Muscle layer of colon (tissue), 2 donors: ENCODE measurements at regions not wholly inside any gene's neighbourhood (a gene's known extent, or its start where the extent isn't known, plus 50 kb on each side); places are given as distances from the start of the nearest gene placed in this dataset.
"Not testable (repeated sequence)": the region's sequence is repeated elsewhere in the genome, so short reads cannot be mapped to it uniquely, and the experiment has no call there.

Experiments used
- H3K27ac ChIP-seq: one replicate; pipeline ENCODE4 v1.7.0; 2013; ENCODE audit warnings: low read depth, mild to moderate bottlenecking, low read length, moderate library complexity
- H3K27me3 ChIP-seq, 2 donors: one replicate each; pipeline ENCODE4 v1.7.0; 2013; ENCODE audit warnings: low read length in 2 of 2, mild to moderate bottlenecking in 2 of 2; ENCODE audit not compliant: insufficient read depth in 2 of 2, control insufficient read depth in 1 of 2
- H3K36me3 ChIP-seq: one replicate; pipeline ENCODE4 v1.7.0; 2013; ENCODE audit warnings: mild to moderate bottlenecking, low read length; ENCODE audit not compliant: insufficient read depth
- H3K4me1 ChIP-seq: one replicate; pipeline ENCODE4 v1.7.0; 2013; ENCODE audit warnings: mild to moderate bottlenecking, low read length; ENCODE audit not compliant: insufficient read depth
- H3K4me3 ChIP-seq, 2 donors: one replicate each; pipeline ENCODE4 v1.7.0; 2013; ENCODE audit warnings: low read length in 2 of 2, low read depth in 1 of 2, mild to moderate bottlenecking in 1 of 2, moderate library complexity in 1 of 2
- H3K9ac ChIP-seq: one replicate; pipeline ENCODE4 v1.7.0; 2013; ENCODE audit warnings: low read length
- H3K9me3 ChIP-seq: one replicate; pipeline ENCODE4 v1.7.0; 2013; ENCODE audit warnings: mild to moderate bottlenecking, low read length
- donor health status: abdominal sarcoma.
- donor health status: Adenocarcinoma of cecum.

- H3K4me1 ChIP-seq = no peaks in the 10 kb centered on the region
- no peak overlapping the region for H3K9ac ChIP-seq
- no peak overlapping the region for H3K4me3 ChIP-seq
- no peaks in the 10 kb centered on the region for H3K36me3 ChIP-seq
- H3K27ac ChIP-seq = no peak overlapping the region
- no peaks in the 10 kb centered on the region for H3K27me3 ChIP-seq
- H3K9me3 ChIP-seq = no peaks in the 10 kb centered on the region
These were observed 209.4 kb downstream of the FZD1 start for GRCh38 chr7:91473619-91474018.

DNA sequence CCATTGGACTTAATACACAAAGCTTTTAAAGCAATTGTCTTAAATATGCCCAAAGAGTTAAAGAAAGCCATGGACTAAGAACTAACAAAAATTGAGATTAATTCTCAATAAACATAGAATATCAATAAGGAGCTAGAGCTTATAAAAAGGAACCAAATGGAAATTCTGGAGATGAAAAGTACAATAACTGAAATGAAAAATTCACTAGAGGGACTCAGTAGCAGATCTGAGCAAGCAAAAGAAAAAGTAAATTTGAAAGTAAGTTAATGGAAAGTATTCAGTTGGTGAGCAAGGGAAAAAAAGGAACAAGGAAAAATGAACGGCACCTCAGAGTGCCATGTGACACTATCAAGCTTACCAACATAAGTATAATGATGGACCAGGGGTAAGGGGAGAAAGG lies 209.8 kb downstream of the FZD1 start:
- Histone ChIP-seq H3K9ac (no peak overlapping the region), H3K36me3 (no peaks in the 10 kb centered on the region), H3K27me3 (no peaks in the 10 kb centered on the region), H3K27ac (no peak overlapping the region), H3K4me1 (no peaks in the 10 kb centered on the region), H3K4me3 (no peak overlapping the region), H3K9me3 (no peaks in the 10 kb centered on the region)

DNA sequence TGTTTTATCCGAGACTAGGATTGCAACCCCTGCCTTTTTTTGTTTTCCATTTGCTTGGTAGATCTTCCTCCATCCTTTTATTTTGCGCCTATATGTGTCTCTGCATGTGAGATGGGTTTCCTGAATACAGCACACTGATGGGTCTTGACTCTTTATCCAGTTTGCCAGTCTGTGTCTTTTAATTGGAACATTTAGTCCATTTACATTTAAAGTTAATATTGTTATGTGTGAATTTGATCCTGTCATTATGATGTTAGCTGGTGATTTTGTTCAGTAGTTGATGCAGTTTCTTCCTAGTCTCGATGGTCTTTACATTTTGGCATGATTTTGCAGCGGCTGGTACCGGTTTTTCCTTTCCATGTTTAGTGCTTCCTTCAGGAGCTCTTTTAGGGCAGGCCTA lies 216.2 kb downstream of the FZD1 start:
- not testable (repeated sequence) for H3K9me3 ChIP-seq, H3K27me3 ChIP-seq, H3K27ac ChIP-seq, H3K4me1 ChIP-seq, H3K4me3 ChIP-seq, H3K36me3 ChIP-seq, H3K9ac ChIP-seq

DNA sequence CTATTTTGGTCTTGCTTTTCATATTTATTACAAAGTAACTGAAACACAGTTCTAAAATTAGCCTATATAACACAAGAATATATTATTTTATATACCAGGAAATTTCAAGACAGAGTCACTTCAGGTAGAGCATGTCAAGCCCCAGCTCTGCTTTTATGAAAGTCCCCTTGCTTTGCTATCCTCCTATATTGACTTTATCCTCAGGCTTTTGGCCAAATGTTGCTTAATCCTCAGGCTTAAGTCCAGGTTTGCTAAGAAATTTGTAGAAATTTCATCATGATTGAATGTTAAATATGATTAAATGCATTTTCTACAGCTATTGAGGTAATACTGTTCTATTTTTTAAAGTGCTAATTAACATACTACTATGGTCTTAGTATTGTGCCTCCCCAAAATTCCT lies 227.6 kb downstream of the FZD1 start:
- no peaks in the 10 kb centered on the region for H3K9me3 ChIP-seq
- no peak overlapping the region for H3K9ac ChIP-seq
- H3K4me3 ChIP-seq = no peak overlapping the region
- no peaks in the 10 kb centered on the region for H3K36me3 ChIP-seq
- H3K4me1 ChIP-seq = no peaks in the 10 kb centered on the region
- H3K27me3 ChIP-seq = no peaks in the 10 kb centered on the region
- no peak overlapping the region for H3K27ac ChIP-seq

DNA sequence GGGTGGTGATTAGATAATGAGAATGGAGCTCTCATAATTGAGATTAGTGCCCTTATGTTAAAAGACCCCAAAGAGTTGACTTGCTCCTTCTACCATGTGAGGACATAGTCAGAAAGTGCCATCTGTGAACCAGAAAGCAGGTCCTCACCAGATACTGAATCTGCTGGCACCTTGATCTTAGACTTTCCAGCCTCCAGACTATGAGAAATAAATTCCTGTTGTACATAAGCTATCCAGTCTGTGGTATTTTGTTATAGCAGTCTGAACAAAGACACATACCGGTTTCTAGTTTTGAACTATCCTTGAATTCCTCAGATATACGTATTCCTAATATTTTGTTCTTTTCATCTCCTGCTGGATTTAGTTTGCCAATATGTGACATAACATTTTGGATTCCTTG lies 228.1 kb downstream of the FZD1 start:
- Histone ChIP-seq H3K9ac (no peak overlapping the region), H3K4me1 (no peaks in the 10 kb centered on the region), H3K36me3 (no peaks in the 10 kb centered on the region), H3K4me3 (no peak overlapping the region), H3K27me3 (no peaks in the 10 kb centered on the region), H3K27ac (no peak overlapping the region), H3K9me3 (no peaks in the 10 kb centered on the region)

GRCh38 chr7:91492773-91493172 lies 228.5 kb downstream of the FZD1 start:
- Histone ChIP-seq H3K36me3 (no peaks in the 10 kb centered on the region), H3K27me3 (no peaks in the 10 kb centered on the region), H3K4me3 (no peak overlapping the region), H3K9ac (no peak overlapping the region), H3K9me3 (no peaks in the 10 kb centered on the region), H3K27ac (no peak overlapping the region), H3K4me1 (no peaks in the 10 kb centered on the region)

DNA sequence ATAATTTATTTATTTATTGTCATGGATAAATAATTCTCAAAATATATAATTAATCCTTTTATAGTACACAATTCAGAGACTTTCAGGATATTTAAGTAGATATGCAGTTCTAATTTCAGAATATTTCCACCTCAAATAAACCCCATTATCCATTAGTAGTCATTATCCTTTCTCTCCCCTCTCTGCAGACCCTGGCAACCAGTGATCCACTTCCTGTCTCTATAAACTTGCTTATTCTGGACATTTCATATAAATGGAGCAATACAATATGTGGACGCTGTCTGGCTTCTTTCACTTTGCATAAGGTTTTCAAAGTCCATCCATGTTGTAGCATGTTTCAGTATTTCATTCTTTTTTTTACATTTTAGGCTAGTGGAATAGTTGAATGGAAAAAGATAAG lies 230.2 kb downstream of the FZD1 start:
- Histone ChIP-seq H3K36me3 (no peaks in the 10 kb centered on the region), H3K9me3 (no peaks in the 10 kb centered on the region), H3K27ac (no peak overlapping the region), H3K27me3 (no peaks in the 10 kb centered on the region), H3K9ac (no peak overlapping the region), H3K4me3 (no peak overlapping the region), H3K4me1 (no peaks in the 10 kb centered on the region)

GRCh38 chr7:91496251-91496820 lies 232.1 kb downstream of the FZD1 start:
- no peaks in the 10 kb centered on the region for H3K36me3 ChIP-seq
- no peaks in the 10 kb centered on the region for H3K4me1 ChIP-seq
- H3K4me3 ChIP-seq = no peak overlapping the region
- H3K27ac ChIP-seq = no peak overlapping the region
- no peaks in the 10 kb centered on the region for H3K9me3 ChIP-seq
- no peak overlapping the region for H3K9ac ChIP-seq
- H3K27me3 ChIP-seq = no peaks in the 10 kb centered on the region

GRCh38 chr7:91497277-91497676 lies 233.0 kb downstream of the FZD1 start:
- H3K27ac ChIP-seq, H3K9me3 ChIP-seq, H3K9ac ChIP-seq, H3K4me1 ChIP-seq, H3K4me3 ChIP-seq, H3K27me3 ChIP-seq, H3K36me3 ChIP-seq: not testable (repeated sequence)

GRCh38 chr7:91503934-91504555 lies 239.8 kb downstream of the FZD1 start:
- H3K36me3 ChIP-seq = no peaks in the 10 kb centered on the region
- H3K4me3 ChIP-seq = no peak overlapping the region
- no peaks in the 10 kb centered on the region for H3K4me1 ChIP-seq
- no peak overlapping the region for H3K9ac ChIP-seq
- no peaks in the 10 kb centered on the region for H3K9me3 ChIP-seq
- H3K27me3 ChIP-seq = no peaks in the 10 kb centered on the region
- no peak overlapping the region for H3K27ac ChIP-seq

DNA sequence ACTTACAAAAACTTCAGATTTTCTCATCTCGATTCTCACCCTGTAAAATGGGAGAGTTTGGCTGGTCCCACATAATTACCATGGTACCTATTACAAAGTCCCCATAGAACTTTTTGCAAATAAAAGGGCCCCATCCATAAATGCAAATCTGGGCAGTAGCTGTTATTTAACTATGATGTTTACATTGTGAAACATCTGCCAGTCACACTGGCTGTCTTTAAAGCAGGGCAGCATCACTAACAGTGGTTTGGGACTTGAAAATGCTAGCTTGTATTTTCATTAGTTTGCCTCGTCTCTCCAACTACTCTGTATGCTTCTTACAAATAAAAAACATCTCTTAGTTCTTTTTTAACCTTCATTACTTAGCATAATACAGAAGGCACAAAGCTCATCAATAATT lies 240.7 kb downstream of the FZD1 start:
- Histone ChIP-seq H3K27ac (no peak overlapping the region), H3K9me3 (no peaks in the 10 kb centered on the region), H3K4me3 (no peak overlapping the region), H3K4me1 (no peaks in the 10 kb centered on the region), H3K9ac (no peak overlapping the region), H3K27me3 (no peaks in the 10 kb centered on the region), H3K36me3 (no peaks in the 10 kb centered on the region)

- H3K9me3 ChIP-seq, H3K27me3 ChIP-seq, H3K4me1 ChIP-seq, H3K9ac ChIP-seq, H3K36me3 ChIP-seq, H3K4me3 ChIP-seq, H3K27ac ChIP-seq: not testable (repeated sequence)
These were observed 242.7 kb downstream of the FZD1 start for GRCh38 chr7:91506966-91507365.
